Loucy (cell line): ENCODE measurements at regions not wholly inside any gene's neighbourhood (a gene's known extent, or its start where the extent isn't known, plus 50 kb on each side); places are given as distances from the start of the nearest gene placed in this dataset.

Source experiments
- EZH2phosphoT487 ChIP-seq: fragments of 200-600 bp; IDR thresholded peaks from 2 replicates; pipeline ENCODE4 v1.6.1; 2018; ENCODE audit warnings: antibody characterized with exemption, mild to moderate bottlenecking, moderate library complexity, borderline replicate concordance
- TF ChIP-seq, protein P1 (sequence below): fragments of 200-600 bp; sonication (generic); conservative IDR thresholded peaks from 2 replicates; pipeline ENCODE4 v1.5.1; 2014; ENCODE audit warnings: mild to moderate bottlenecking, antibody characterized with exemption, low read length

DNA sequence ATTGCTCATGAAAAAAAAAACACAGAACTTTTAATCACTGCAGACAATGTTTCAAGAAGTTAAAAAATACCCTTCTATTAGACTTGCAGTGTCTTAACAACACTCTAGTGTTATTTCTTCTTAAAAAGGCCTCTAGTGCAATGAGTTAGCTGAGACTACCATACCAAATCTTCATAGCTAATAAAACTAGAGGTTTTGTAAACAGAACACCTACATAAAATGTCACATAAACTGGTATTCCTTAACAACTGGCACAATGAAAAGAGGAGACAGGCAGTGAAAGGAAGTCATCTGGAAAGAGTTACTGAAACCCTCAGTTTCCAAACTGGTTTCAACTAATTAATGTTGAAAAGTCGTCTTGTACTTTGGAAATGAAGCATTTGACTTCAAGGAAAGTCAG is 394.2 kb upstream of the PMFBP1 start:
- TF ChIP-seq, protein P1, sequence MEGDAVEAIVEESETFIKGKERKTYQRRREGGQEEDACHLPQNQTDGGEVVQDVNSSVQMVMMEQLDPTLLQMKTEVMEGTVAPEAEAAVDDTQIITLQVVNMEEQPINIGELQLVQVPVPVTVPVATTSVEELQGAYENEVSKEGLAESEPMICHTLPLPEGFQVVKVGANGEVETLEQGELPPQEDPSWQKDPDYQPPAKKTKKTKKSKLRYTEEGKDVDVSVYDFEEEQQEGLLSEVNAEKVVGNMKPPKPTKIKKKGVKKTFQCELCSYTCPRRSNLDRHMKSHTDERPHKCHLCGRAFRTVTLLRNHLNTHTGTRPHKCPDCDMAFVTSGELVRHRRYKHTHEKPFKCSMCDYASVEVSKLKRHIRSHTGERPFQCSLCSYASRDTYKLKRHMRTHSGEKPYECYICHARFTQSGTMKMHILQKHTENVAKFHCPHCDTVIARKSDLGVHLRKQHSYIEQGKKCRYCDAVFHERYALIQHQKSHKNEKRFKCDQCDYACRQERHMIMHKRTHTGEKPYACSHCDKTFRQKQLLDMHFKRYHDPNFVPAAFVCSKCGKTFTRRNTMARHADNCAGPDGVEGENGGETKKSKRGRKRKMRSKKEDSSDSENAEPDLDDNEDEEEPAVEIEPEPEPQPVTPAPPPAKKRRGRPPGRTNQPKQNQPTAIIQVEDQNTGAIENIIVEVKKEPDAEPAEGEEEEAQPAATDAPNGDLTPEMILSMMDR = no peak
- TF ChIP-seq EZH2phosphoT487 = no peak
